ENCODE measurements at regions not wholly inside any gene's neighbourhood (a gene's known extent, or its start where the extent isn't known, plus 50 kb on each side); places are given as distances from the start of the nearest gene placed in this dataset.

GRCh38 chr12:45102818-45103217, 51.9 kb upstream of the DBX2 start:
- peaks cover 3% of the 10 kb centered on the region for H3K27me3 Mint-ChIP-seq (ENCODE audit: low read depth, poor library complexity)
- no peak overlapping the region for H3K27ac Mint-ChIP-seq
- no peaks in the 10 kb centered on the region for H3K36me3 Mint-ChIP-seq (ENCODE audit: low read depth)
- TF ChIP-seq CTCF (IDR thresholded peaks at IDR 0.05), result no peak
- H3K4me1 Mint-ChIP-seq, result no peaks in the 10 kb centered on the region
- DNase-seq, result no peak
- peaks cover 13% of the 10 kb centered on the region for H3K9me3 Mint-ChIP-seq
- H3K4me3 Mint-ChIP-seq, result no peak overlapping the region

- H3K27me3 Mint-ChIP-seq (ENCODE audit: low read depth, poor library complexity), result no peaks in the 10 kb centered on the region
- peaks cover 17% of the 10 kb centered on the region for H3K9me3 Mint-ChIP-seq
- no peak for DNase-seq
- TF ChIP-seq CTCF (IDR thresholded peaks at IDR 0.05), result no peak
- H3K36me3 Mint-ChIP-seq (ENCODE audit: low read depth), result no peaks in the 10 kb centered on the region
- H3K4me1 Mint-ChIP-seq, result no peaks in the 10 kb centered on the region
- no peak overlapping the region for H3K27ac Mint-ChIP-seq
- H3K4me3 Mint-ChIP-seq, result no peak overlapping the region
These were observed 55.1 kb upstream of the DBX2 start for GRCh38 chr12:45105996-45106395.

- no peak for DNase-seq
- Mint-ChIP-seq H3K9me3 (peaks cover 10% of the 10 kb centered on the region), H3K27ac (no peak overlapping the region), H3K27me3 (ENCODE audit: low read depth, poor library complexity) (no peaks in the 10 kb centered on the region), H3K36me3 (ENCODE audit: low read depth) (no peaks in the 10 kb centered on the region), H3K4me1 (no peaks in the 10 kb centered on the region), H3K4me3 (no peak overlapping the region)
- TF ChIP-seq CTCF (IDR thresholded peaks at IDR 0.05), result no peak
These were observed 61.4 kb upstream of the DBX2 start for GRCh38 chr12:45112306-45112705.

- Mint-ChIP-seq H3K27ac (no peak overlapping the region), H3K4me3 (no peak overlapping the region), H3K36me3 (ENCODE audit: low read depth) (no peaks in the 10 kb centered on the region), H3K27me3 (ENCODE audit: low read depth, poor library complexity) (peaks cover 3% of the 10 kb centered on the region), H3K9me3 (peaks cover 3% of the 10 kb centered on the region), H3K4me1 (no peaks in the 10 kb centered on the region)
- DNase-seq, result no peak
- TF ChIP-seq CTCF (IDR thresholded peaks at IDR 0.05), result no peak
These were observed 70.3 kb upstream of the DBX2 start for GRCh38 chr12:45121224-45121623.

- H3K4me3 Mint-ChIP-seq, result no peak overlapping the region
- no peak overlapping the region for H3K27ac Mint-ChIP-seq
- no peaks in the 10 kb centered on the region for H3K4me1 Mint-ChIP-seq
- H3K27me3 Mint-ChIP-seq (ENCODE audit: low read depth, poor library complexity), result peaks cover 3% of the 10 kb centered on the region
- no peaks in the 10 kb centered on the region for H3K9me3 Mint-ChIP-seq
- no peak for DNase-seq
- peak; percentile 49 for TF ChIP-seq CTCF (IDR thresholded peaks at IDR 0.05)
- no peaks in the 10 kb centered on the region for H3K36me3 Mint-ChIP-seq (ENCODE audit: low read depth)
These were observed 72.0 kb upstream of the DBX2 start for GRCh38 chr12:45122768-45123380.

GRCh38 chr12:45124485-45125155, 73.7 kb upstream of the DBX2 start:
- DNase-seq, result no peak
- H3K4me3 Mint-ChIP-seq, result no peak overlapping the region
- no peak overlapping the region for H3K27ac Mint-ChIP-seq
- peaks cover 3% of the 10 kb centered on the region for H3K27me3 Mint-ChIP-seq (ENCODE audit: low read depth, poor library complexity)
- TF ChIP-seq CTCF (IDR thresholded peaks at IDR 0.05), result no peak
- no peaks in the 10 kb centered on the region for H3K4me1 Mint-ChIP-seq
- no peaks in the 10 kb centered on the region for H3K9me3 Mint-ChIP-seq
- no peaks in the 10 kb centered on the region for H3K36me3 Mint-ChIP-seq (ENCODE audit: low read depth)

Measured in nephron progenitor cell (in vitro differentiated cells).